HEK293 (cell line): ENCODE measurements at regions not wholly inside any gene's neighbourhood (a gene's known extent, or its start where the extent isn't known, plus 50 kb on each side); places are given as distances from the start of the nearest gene placed in this dataset.
A peak's percentile ranks its signal among the peaks of the same experiment; 100 is the strongest.

Experiments used
- CTCF ChIA-PET: fragments of 350-600 bp; formaldehyde crosslinking; extraction: SDS; loops from one replicate; lab custom pipeline; 2021; ENCODE audit warnings: antibody characterized with exemption; lab: Yijun Ruan, JAX
- POLR2A ChIA-PET: fragments of 300-600 bp; formaldehyde crosslinking; extraction: SDS; loops from one replicate; lab custom pipeline; 2020; ENCODE audit warnings: antibody characterized with exemption, inconsistent platforms; lab: Yijun Ruan, JAX
- H3K27ac ChIP-seq: fragments of 200-500 bp; sonication (Bioruptor generic); 2 replicates; pipeline ENCODE4 v1.5.1; 2014; ENCODE audit warnings: low read depth, low read length, control low read depth, inconsistent platforms; ENCODE audit errors: extremely low read depth
- H3K36me3 ChIP-seq, 2 experiments: fragments of 200-500 bp in 1 of 2; sonication (Bioruptor generic) in 1 of 2; 1 replicate in 1 of 2; 2 replicates in 1 of 2; pipeline ENCODE4 v1.5.1; 2014 to 2017; ENCODE audit warnings: inconsistent platforms in 2 of 2, low read length in 2 of 2; ENCODE audit not compliant: control insufficient read depth in 2 of 2, insufficient read depth in 1 of 2
- H3K4me1 ChIP-seq: fragments of 200-500 bp; sonication (Bioruptor generic); 2 replicates; pipeline ENCODE4 v1.5.1; 2014; ENCODE audit warnings: mild to moderate bottlenecking, low read length, inconsistent platforms; ENCODE audit not compliant: control insufficient read depth, insufficient read depth
- H3K4me3 ChIP-seq: 2 replicates; pipeline ENCODE4 v1.5.1; 2011; ENCODE audit warnings: low read depth, mild to moderate bottlenecking, control low read depth, low read length, moderate library complexity
- H3K9me3 ChIP-seq: fragments of 200-500 bp; sonication (Bioruptor generic); 2 replicates; pipeline ENCODE4 v1.5.1; 2014; ENCODE audit warnings: low read depth, low read length, inconsistent platforms; ENCODE audit not compliant: control insufficient read depth, insufficient read depth
- FEZF1 ChIP-seq: fragments of 450-650 bp; formaldehyde crosslinking; IDR thresholded peaks from 2 replicates; pipeline ENCODE4 v1.5.1; 2016; ENCODE audit warnings: missing biosample characterization, missing genetic modification characterization
- GFI1B ChIP-seq: fragments of 450-650 bp; formaldehyde crosslinking; IDR thresholded peaks from 2 replicates; pipeline ENCODE4 v1.5.1; 2016; ENCODE audit warnings: missing biosample characterization, missing genetic modification characterization
- KLF8 ChIP-seq: fragments of 450-650 bp; formaldehyde crosslinking; IDR thresholded peaks from 2 replicates; pipeline ENCODE4 v1.5.1; 2016; ENCODE audit warnings: missing biosample characterization, missing genetic modification characterization
- MEIS1 ChIP-seq: sonication (generic); formaldehyde crosslinking; IDR thresholded peaks from 2 replicates; pipeline ENCODE4 v1.8.1; 2022; ENCODE audit warnings: missing genetic modification reagents, mild to moderate bottlenecking, borderline replicate concordance
- PRDM1 ChIP-seq: fragments of 450-650 bp; formaldehyde crosslinking; IDR thresholded peaks from 2 replicates; pipeline ENCODE4; 2016; ENCODE audit warnings: missing biosample characterization, missing genetic modification characterization
- SCRT1 ChIP-seq: fragments of 450-650 bp; formaldehyde crosslinking; IDR thresholded peaks from 2 replicates; pipeline ENCODE4 v1.5.1; 2016; ENCODE audit warnings: missing biosample characterization, missing genetic modification characterization, borderline replicate concordance
- SETDB1 ChIP-seq: IDR thresholded peaks from one replicate; pipeline ENCODE4 v1.6.1; 2017; ENCODE audit warnings: mild to moderate bottlenecking, low read length, moderate library complexity, mixed read lengths; ENCODE audit not compliant: insufficient read length
- SP3 ChIP-seq: fragments of 450-650 bp; formaldehyde crosslinking; IDR thresholded peaks from 2 replicates; pipeline ENCODE4 v1.5.1; 2016; ENCODE audit warnings: missing biosample characterization, missing genetic modification characterization
- YY2 ChIP-seq: fragments of 450-650 bp; formaldehyde crosslinking; IDR thresholded peaks from 2 replicates; pipeline ENCODE4 v1.5.1; 2016; ENCODE audit warnings: missing biosample characterization, missing genetic modification characterization
- ZBTB10 ChIP-seq: fragments of 450-650 bp; formaldehyde crosslinking; IDR thresholded peaks from 2 replicates; pipeline ENCODE4 v1.5.1; 2016; ENCODE audit warnings: missing biosample characterization, missing genetic modification characterization
- ZBTB48 ChIP-seq: fragments of 450-650 bp; formaldehyde crosslinking; IDR thresholded peaks from 2 replicates; pipeline ENCODE4 v1.5.1; 2016; ENCODE audit warnings: missing biosample characterization, missing genetic modification characterization
- ZFHX2 ChIP-seq: fragments of 450-650 bp; formaldehyde crosslinking; conservative IDR thresholded peaks from 2 replicates; pipeline ENCODE4 v1.5.1; 2016; ENCODE audit warnings: missing biosample characterization, missing genetic modification characterization
- ZNF366 ChIP-seq: fragments of 450-650 bp; formaldehyde crosslinking; conservative IDR thresholded peaks from 2 replicates; pipeline ENCODE4 v1.5.1; 2016; ENCODE audit warnings: missing biosample characterization, missing genetic modification characterization
- ZNF426 ChIP-seq: fragments of 450-650 bp; formaldehyde crosslinking; IDR thresholded peaks from 2 replicates; pipeline ENCODE4 v1.5.1; 2017; ENCODE audit warnings: missing biosample characterization, missing genetic modification characterization, mild to moderate bottlenecking, inconsistent platforms, moderate library complexity
- ZNF549 ChIP-seq: fragments of 450-650 bp; IDR thresholded peaks from 2 replicates; pipeline ENCODE4 v1.5.1; 2018; ENCODE audit warnings: missing biosample characterization, missing genetic modification characterization, mild to moderate bottlenecking, inconsistent platforms, moderate library complexity
- ZNF560 ChIP-seq: fragments of 450-650 bp; formaldehyde crosslinking; IDR thresholded peaks from 2 replicates; pipeline ENCODE4 v1.5.1; 2017; ENCODE audit warnings: missing biosample characterization, missing genetic modification characterization, borderline replicate concordance
- ZNF664 ChIP-seq: fragments of 450-650 bp; formaldehyde crosslinking; IDR thresholded peaks from 2 replicates; pipeline ENCODE4 v1.5.1; 2016; ENCODE audit warnings: missing biosample characterization, missing genetic modification characterization
- ZNF777 ChIP-seq: fragments of 450-650 bp; formaldehyde crosslinking; IDR thresholded peaks from 2 replicates; pipeline ENCODE4 v1.5.1; 2017; ENCODE audit warnings: missing biosample characterization, missing genetic modification characterization, borderline replicate concordance
- ZNF792 ChIP-seq: fragments of 450-650 bp; formaldehyde crosslinking; IDR thresholded peaks from 2 replicates; pipeline ENCODE4 v1.5.1; 2016; ENCODE audit warnings: missing biosample characterization, missing genetic modification characterization
- TF ChIP-seq, protein P1 (sequence below): fragments of 450-650 bp; formaldehyde crosslinking; IDR thresholded peaks from 2 replicates; pipeline ENCODE4 v1.5.1; 2016; ENCODE audit warnings: missing biosample characterization, missing genetic modification characterization
- TF ChIP-seq, protein P2 (sequence below): fragments of 450-650 bp; formaldehyde crosslinking; IDR thresholded peaks from 2 replicates; pipeline ENCODE4 v1.5.1; 2017; ENCODE audit warnings: missing biosample characterization, missing genetic modification characterization

- TF ChIP-seq PRDM1 (tag by site-specific recombination) (no peak), ZFHX2 (tag by site-specific recombination) (no peak), ZNF664 (tag by site-specific recombination) (no peak), ZNF777 (tag by site-specific recombination) (no peak), ZNF549 (tag by site-specific recombination) (no peak), KLF8 (tag by site-specific recombination) (0 out of 2 replicates have a peak, but pooled peaks have one; percentile 35), GFI1B (no peak), MEIS1 (peak; percentile 78; the same call in 1 of the 2 replicates), SCRT1 (no peak), FEZF1 (tag by site-specific recombination) (peak; percentile 58)
Measured at GRCh38 chr4:25484243-25484721, 107.2 kb downstream of the ANAPC4 start (continued).

DNA sequence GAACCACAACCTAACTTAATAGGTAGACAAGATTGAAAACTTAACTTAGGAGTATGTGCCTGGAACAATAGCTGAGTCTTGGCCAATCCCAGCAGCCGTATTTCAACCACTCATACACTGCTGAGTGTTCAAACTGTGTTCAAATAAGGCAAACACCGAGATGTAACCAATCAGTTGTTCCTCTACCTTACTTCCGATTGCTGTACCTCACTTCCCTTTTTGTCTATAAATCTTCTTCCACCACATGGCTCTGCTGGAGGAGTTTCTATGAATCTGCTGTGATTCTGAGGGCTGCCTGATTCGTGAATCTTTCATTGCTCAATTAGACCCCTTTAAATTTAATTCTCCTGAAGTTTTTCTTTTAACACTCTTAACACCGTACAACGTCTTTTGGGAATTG, 108.0 kb downstream of the ANAPC4 start:
- no peak overlapping the region for H3K27ac ChIP-seq
- ChIA-PET CTCF (no interaction called here), POLR2A (no interaction called here)
- no peaks in the 10 kb centered on the region for H3K36me3 ChIP-seq
- no peak for TF ChIP-seq ZNF426 (tag by site-specific recombination)
- H3K9me3 ChIP-seq, result no peaks in the 10 kb centered on the region
- H3K4me1 ChIP-seq, result no peaks in the 10 kb centered on the region
- H3K4me3 ChIP-seq, result no peak overlapping the region

DNA sequence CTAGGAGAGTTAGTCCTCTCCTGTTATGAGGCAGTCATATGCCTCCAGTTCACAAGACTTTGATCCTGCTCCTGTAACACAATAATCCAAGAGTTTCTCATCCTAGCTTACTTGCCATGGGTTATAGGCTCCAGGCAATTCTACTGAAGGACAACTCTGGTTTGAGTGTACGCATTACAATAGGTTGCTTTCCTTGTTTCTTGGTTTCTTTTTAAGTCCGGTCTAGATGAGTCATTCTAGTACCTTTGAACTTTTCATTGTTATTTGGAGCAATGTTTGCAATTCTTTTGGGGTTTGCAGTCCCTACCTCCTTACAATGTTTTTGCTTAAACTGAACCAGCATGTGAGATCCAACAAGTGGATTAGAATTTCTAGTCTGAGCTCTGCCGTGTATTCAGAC, 109.1 kb downstream of the ANAPC4 start:
- TF ChIP-seq SP3 (tag by site-specific recombination), result no peak
- no peak for TF ChIP-seq ZNF366 (tag by site-specific recombination)
- TF ChIP-seq ZBTB48 (tag by site-specific recombination), result no peak
- TF ChIP-seq, protein P1, sequence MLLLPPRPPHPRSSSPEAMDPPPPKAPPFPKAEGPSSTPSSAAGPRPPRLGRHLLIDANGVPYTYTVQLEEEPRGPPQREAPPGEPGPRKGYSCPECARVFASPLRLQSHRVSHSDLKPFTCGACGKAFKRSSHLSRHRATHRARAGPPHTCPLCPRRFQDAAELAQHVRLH (tag by site-specific recombination), result no peak
- TF ChIP-seq YY2 (tag by site-specific recombination), result no peak
- TF ChIP-seq ZBTB10 (tag by site-specific recombination), result no peak
- no peak for TF ChIP-seq ZNF560 (tag by site-specific recombination)
- no peak for TF ChIP-seq ZNF792 (tag by site-specific recombination)
- ChIA-PET POLR2A (no interaction called here), CTCF (no interaction called here)
- H3K9me3 ChIP-seq, result no peaks in the 10 kb centered on the region
- no peaks in the 10 kb centered on the region for H3K36me3 ChIP-seq
- H3K27ac ChIP-seq, result no peak overlapping the region
- H3K4me3 ChIP-seq, result no peak overlapping the region
- no peaks in the 10 kb centered on the region for H3K4me1 ChIP-seq

DNA sequence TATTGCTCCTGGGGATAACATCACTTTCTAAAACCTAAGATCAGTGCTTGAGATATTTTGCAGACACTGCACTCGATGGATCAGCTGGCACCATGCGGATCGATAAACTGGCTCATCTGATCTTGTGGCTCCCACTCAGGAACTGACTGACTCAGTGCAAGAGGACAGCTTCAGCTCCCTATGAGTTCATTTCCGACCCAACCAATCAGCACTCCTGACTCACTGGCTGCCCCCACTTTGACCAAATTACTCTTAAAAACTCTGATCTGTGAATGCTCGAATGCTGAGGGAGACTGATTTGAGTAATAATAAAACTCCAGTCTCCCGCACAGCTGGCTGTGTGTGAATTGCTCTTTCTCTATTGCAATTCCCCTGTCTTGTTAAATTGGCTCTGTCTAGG, 110.1 kb downstream of the ANAPC4 start:
- H3K27ac ChIP-seq, result no peak overlapping the region
- H3K4me3 ChIP-seq, result no peak overlapping the region
- no peaks in the 10 kb centered on the region for H3K4me1 ChIP-seq
- POLR2A ChIA-PET, result no interaction called here
- no peaks in the 10 kb centered on the region for H3K9me3 ChIP-seq
- H3K36me3 ChIP-seq, result no peaks in the 10 kb centered on the region
- TF ChIP-seq, protein P2, sequence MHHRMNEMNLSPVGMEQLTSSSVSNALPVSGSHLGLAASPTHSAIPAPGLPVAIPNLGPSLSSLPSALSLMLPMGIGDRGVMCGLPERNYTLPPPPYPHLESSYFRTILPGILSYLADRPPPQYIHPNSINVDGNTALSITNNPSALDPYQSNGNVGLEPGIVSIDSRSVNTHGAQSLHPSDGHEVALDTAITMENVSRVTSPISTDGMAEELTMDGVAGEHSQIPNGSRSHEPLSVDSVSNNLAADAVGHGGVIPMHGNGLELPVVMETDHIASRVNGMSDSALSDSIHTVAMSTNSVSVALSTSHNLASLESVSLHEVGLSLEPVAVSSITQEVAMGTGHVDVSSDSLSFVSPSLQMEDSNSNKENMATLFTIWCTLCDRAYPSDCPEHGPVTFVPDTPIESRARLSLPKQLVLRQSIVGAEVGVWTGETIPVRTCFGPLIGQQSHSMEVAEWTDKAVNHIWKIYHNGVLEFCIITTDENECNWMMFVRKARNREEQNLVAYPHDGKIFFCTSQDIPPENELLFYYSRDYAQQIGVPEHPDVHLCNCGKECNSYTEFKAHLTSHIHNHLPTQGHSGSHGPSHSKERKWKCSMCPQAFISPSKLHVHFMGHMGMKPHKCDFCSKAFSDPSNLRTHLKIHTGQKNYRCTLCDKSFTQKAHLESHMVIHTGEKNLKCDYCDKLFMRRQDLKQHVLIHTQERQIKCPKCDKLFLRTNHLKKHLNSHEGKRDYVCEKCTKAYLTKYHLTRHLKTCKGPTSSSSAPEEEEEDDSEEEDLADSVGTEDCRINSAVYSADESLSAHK (tag by site-specific recombination), result no peak
- TF ChIP-seq SETDB1, result peak; percentile 60
- CTCF ChIA-PET, result interaction anchor here (0.6 to 0.7 kb wide), 2 partner anchors 11 to 43 kb away, joined by 3 read pairs; no protein-coding TSS in a partner anchor
